ENCODE measurements at regions not wholly inside any gene's neighbourhood (a gene's known extent, or its start where the extent isn't known, plus 50 kb on each side); places are given as distances from the start of the nearest gene placed in this dataset.

- no peaks in the 10 kb centered on the region for H3K36me3 Mint-ChIP-seq (ENCODE audit: low read depth)
- no peak overlapping the region for H3K4me3 Mint-ChIP-seq
- H3K4me1 Mint-ChIP-seq (ENCODE audit: low read depth): no peaks in the 10 kb centered on the region
Measured at GRCh38 chr5:17846496-17846895, 212.2 kb downstream of the TAF11L14 start.

GRCh38 chr5:17847286-17847685, 213.0 kb downstream of the TAF11L14 start:
- Mint-ChIP-seq H3K27ac (no peak overlapping the region), H3K9me3 (peaks cover 31% of the 10 kb centered on the region), H3K36me3 (ENCODE audit: low read depth) (no peaks in the 10 kb centered on the region), H3K4me1 (ENCODE audit: low read depth) (no peaks in the 10 kb centered on the region), H3K4me3 (no peak overlapping the region), H3K27me3 (ENCODE audit: insufficient read depth) (no peaks in the 10 kb centered on the region)
- no peak for DNase-seq
- TF ChIP-seq CTCF (IDR thresholded peaks at IDR 0.05): no peak

More at GRCh38 chr5:17846496-17846895, 212.2 kb downstream of the TAF11L14 start:
- peaks cover 39% of the 10 kb centered on the region for H3K9me3 Mint-ChIP-seq
- no peak for DNase-seq
- no peak for TF ChIP-seq CTCF (IDR thresholded peaks at IDR 0.05)
- no peak overlapping the region for H3K27ac Mint-ChIP-seq
- no peaks in the 10 kb centered on the region for H3K27me3 Mint-ChIP-seq (ENCODE audit: insufficient read depth)

- H3K4me1 Mint-ChIP-seq (ENCODE audit: low read depth): no peaks in the 10 kb centered on the region
- H3K9me3 Mint-ChIP-seq: peaks cover 27% of the 10 kb centered on the region
- no peak for DNase-seq
- no peak for TF ChIP-seq CTCF (IDR thresholded peaks at IDR 0.05)
- H3K4me3 Mint-ChIP-seq: no peak overlapping the region
- H3K27ac Mint-ChIP-seq: no peak overlapping the region
- no peaks in the 10 kb centered on the region for H3K36me3 Mint-ChIP-seq (ENCODE audit: low read depth)
- no peaks in the 10 kb centered on the region for H3K27me3 Mint-ChIP-seq (ENCODE audit: insufficient read depth)
Measured at GRCh38 chr5:17852111-17852510, 217.9 kb downstream of the TAF11L14 start.

GRCh38 chr5:17852740-17853139, 218.5 kb downstream of the TAF11L14 start:
- no peak for DNase-seq
- no peaks in the 10 kb centered on the region for H3K4me1 Mint-ChIP-seq (ENCODE audit: low read depth)
- TF ChIP-seq CTCF (IDR thresholded peaks at IDR 0.05): no peak
- H3K27ac Mint-ChIP-seq: no peak overlapping the region
- peaks cover 26% of the 10 kb centered on the region for H3K9me3 Mint-ChIP-seq
- no peaks in the 10 kb centered on the region for H3K27me3 Mint-ChIP-seq (ENCODE audit: insufficient read depth)
- no peak overlapping the region for H3K4me3 Mint-ChIP-seq
- no peaks in the 10 kb centered on the region; the same call in 1 of the 2 replicates for H3K36me3 Mint-ChIP-seq (ENCODE audit: low read depth)

- H3K36me3 Mint-ChIP-seq (ENCODE audit: low read depth): no peaks in the 10 kb centered on the region; the same call in 1 of the 2 replicates
- peaks cover 20% of the 10 kb centered on the region for H3K9me3 Mint-ChIP-seq
- H3K27me3 Mint-ChIP-seq (ENCODE audit: insufficient read depth): no peaks in the 10 kb centered on the region
- H3K4me1 Mint-ChIP-seq (ENCODE audit: low read depth): no peaks in the 10 kb centered on the region
- DNase-seq: no peak
- TF ChIP-seq CTCF (IDR thresholded peaks at IDR 0.05): no peak
- H3K4me3 Mint-ChIP-seq: no peak overlapping the region
- H3K27ac Mint-ChIP-seq: no peak overlapping the region
Measured at GRCh38 chr5:17854901-17855300, 220.6 kb downstream of the TAF11L14 start.
